ENCODE measurements at regions not wholly inside any gene's neighbourhood (a gene's known extent, or its start where the extent isn't known, plus 50 kb on each side); places are given as distances from the start of the nearest gene placed in this dataset.

DNA sequence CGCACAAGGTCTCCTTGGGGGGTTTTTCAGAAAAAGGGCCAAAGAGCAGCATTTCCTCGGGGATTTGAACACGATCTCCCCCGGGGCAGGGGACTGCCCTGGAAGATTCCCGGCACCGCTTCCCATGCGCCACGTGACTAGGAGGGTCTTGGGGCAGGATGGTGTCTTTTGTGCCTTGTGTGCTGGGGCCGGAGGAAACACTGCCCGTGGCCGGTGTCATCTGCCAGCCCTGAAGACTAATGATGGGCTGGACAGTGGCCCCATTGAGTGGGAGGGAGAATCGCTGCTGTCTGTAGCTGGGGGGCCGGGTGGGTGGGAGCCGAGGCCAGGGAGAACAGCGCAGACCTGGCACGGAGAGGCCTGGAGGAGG, 315.1 kb downstream of the SEC14L1 start:
- DNase-seq (ENCODE audit: low spot score) = no peak
- no peak overlapping the region for H3K4me3 Mint-ChIP-seq
- H3K9me3 Mint-ChIP-seq = no peaks in the 10 kb centered on the region
- ATAC-seq = no peak
- TF ChIP-seq, protein P1, sequence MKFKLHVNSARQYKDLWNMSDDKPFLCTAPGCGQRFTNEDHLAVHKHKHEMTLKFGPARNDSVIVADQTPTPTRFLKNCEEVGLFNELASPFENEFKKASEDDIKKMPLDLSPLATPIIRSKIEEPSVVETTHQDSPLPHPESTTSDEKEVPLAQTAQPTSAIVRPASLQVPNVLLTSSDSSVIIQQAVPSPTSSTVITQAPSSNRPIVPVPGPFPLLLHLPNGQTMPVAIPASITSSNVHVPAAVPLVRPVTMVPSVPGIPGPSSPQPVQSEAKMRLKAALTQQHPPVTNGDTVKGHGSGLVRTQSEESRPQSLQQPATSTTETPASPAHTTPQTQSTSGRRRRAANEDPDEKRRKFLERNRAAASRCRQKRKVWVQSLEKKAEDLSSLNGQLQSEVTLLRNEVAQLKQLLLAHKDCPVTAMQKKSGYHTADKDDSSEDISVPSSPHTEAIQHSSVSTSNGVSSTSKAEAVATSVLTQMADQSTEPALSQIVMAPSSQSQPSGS (CRISPR knock-in tag; IDR thresholded peaks at IDR 0.05; ENCODE audit: borderline replicate concordance, low read depth) = no peak
- TF ChIP-seq, protein P2, sequence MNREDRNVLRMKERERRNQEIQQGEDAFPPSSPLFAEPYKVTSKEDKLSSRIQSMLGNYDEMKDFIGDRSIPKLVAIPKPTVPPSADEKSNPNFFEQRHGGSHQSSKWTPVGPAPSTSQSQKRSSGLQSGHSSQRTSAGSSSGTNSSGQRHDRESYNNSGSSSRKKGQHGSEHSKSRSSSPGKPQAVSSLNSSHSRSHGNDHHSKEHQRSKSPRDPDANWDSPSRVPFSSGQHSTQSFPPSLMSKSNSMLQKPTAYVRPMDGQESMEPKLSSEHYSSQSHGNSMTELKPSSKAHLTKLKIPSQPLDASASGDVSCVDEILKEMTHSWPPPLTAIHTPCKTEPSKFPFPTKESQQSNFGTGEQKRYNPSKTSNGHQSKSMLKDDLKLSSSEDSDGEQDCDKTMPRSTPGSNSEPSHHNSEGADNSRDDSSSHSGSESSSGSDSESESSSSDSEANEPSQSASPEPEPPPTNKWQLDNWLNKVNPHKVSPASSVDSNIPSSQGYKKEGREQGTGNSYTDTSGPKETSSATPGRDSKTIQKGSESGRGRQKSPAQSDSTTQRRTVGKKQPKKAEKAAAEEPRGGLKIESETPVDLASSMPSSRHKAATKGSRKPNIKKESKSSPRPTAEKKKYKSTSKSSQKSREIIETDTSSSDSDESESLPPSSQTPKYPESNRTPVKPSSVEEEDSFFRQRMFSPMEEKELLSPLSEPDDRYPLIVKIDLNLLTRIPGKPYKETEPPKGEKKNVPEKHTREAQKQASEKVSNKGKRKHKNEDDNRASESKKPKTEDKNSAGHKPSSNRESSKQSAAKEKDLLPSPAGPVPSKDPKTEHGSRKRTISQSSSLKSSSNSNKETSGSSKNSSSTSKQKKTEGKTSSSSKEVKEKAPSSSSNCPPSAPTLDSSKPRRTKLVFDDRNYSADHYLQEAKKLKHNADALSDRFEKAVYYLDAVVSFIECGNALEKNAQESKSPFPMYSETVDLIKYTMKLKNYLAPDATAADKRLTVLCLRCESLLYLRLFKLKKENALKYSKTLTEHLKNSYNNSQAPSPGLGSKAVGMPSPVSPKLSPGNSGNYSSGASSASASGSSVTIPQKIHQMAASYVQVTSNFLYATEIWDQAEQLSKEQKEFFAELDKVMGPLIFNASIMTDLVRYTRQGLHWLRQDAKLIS (CRISPR knock-in tag; IDR thresholded peaks at IDR 0.05; ENCODE audit: borderline replicate concordance) = no peak
- no peak for TF ChIP-seq CREB1 (CRISPR knock-in tag; IDR thresholded peaks at IDR 0.05)
- peaks cover 74% of the 10 kb centered on the region for H3K4me1 Mint-ChIP-seq
- H3K36me3 Mint-ChIP-seq = no peaks in the 10 kb centered on the region
- H3K27me3 Mint-ChIP-seq (ENCODE audit: low read depth) = no peaks in the 10 kb centered on the region
- H3K27ac Mint-ChIP-seq = peak overlapping the region; percentile 80
- ChIA-PET POLR2A (interaction anchor here (0.6 kb wide), 1 partner anchor 9 kb away, joined by 3 read pairs; no protein-coding TSS in a partner anchor), CTCF (interaction anchor here (1.4 kb wide), 1 partner anchor 26 kb away, joined by 7 read pairs; no protein-coding TSS in a partner anchor)

DNA sequence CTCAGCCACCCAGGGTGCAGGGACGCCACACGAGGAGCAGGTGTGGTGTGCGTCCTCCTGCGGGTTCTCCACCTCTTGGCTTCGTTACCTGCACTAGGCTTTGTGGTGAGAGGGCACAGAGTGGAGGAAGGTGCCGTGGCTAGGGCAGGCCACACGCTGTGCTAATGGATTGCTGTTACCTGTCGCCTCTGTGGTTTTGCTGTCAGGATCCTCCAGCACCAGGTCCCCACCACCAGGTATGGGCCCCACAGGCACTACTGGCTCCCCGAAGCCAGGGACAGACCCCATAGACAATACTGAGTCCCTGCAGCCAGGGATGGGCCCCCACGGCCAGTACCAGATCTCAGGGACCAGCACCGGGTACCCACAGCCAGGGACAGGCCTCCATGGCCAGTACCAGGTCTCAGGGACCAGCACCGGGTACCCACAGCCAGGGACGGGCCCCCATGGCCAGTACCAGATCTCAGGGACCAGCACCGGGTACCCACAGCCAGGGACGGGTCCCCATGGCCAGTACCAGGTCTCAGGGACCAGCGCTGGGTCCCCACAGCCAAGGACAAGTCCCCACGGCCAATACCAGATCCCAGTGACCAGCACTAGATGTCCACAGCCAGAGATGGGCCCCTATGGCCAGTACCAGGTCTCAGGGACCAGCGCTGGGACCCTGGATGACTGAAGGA, 315.6 kb downstream of the SEC14L1 start:
- TF ChIP-seq ZNF317 (CRISPR knock-in tag; IDR thresholded peaks at IDR 0.05; ENCODE audit: borderline replicate concordance, low read depth) = no peak
- Mint-ChIP-seq H3K4me1 (peaks cover 77% of the 10 kb centered on the region), H3K27ac (no peak overlapping the region), H3K36me3 (no peaks in the 10 kb centered on the region), H3K4me3 (no peak overlapping the region), H3K9me3 (no peaks in the 10 kb centered on the region), H3K27me3 (ENCODE audit: low read depth) (no peaks in the 10 kb centered on the region)
- no peak for DNase-seq (ENCODE audit: low spot score)
- CTCF ChIA-PET = interaction anchor here (0.6 to 1.4 kb wide), 2 partner anchors 26 to 40 kb away, joined by 3 to 7 read pairs; no protein-coding TSS in a partner anchor
- POLR2A ChIA-PET = interaction anchor here (0.6 kb wide), 1 partner anchor 9 kb away, joined by 3 read pairs; no protein-coding TSS in a partner anchor
- no peak for ATAC-seq

DNA sequence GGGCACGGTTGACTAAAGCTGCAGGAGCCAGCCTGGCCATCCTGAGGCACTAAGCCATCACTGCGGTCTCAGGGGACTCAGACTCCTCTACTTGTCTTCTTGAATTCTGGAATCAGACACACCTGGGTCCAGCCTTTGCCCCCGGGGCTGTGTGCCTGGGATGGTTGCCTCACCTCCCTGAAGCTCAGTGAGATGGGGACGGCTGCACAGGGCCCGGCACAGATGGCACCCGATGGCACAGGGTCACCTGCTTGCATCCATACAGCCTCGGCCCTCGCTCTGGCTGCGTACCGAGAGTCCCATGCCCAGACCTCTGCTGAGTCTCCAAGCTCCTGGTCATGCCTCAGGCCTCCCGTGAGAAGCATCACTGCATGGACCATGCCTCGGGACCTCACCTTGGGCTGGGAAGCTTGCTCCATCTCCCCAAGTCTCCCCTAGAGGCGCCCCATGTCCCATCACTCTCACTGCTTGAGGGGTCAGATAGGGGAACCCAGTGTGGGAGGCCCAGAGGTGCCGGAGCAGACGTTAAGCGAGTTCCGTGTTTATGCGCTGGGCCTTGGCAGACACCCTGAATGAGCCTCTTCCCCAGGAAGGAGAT, 316.3 kb downstream of the SEC14L1 start:
- DNase-seq (ENCODE audit: low spot score) (no peak), ATAC-seq (no peak)
- POLR2A ChIA-PET = no interaction called here
- CTCF ChIA-PET = interaction anchor here (0.6 to 1.8 kb wide), 3 partner anchors 27 to 39 kb away, joined by 3 to 7 read pairs (median 6); no protein-coding TSS in a partner anchor
- Mint-ChIP-seq H3K4me1 (peaks cover 80% of the 10 kb centered on the region), H3K27ac (peak overlapping the region; percentile 63; the same call in 1 of the 2 replicates), H3K27me3 (ENCODE audit: low read depth) (no peaks in the 10 kb centered on the region), H3K9me3 (no peaks in the 10 kb centered on the region), H3K4me3 (no peak overlapping the region), H3K36me3 (no peaks in the 10 kb centered on the region)
- TF ChIP-seq CREB1 (CRISPR knock-in tag; IDR thresholded peaks at IDR 0.05) (no peak), SP1 (CRISPR knock-in tag; conservative IDR thresholded peaks at IDR 0.05) (no peak), CBFB (CRISPR knock-in tag; IDR thresholded peaks at IDR 0.05; ENCODE audit: low read depth) (no peak), RELA (CRISPR knock-in tag; IDR thresholded peaks at IDR 0.05; ENCODE audit: borderline replicate concordance) (no peak), TP53 (CRISPR knock-in tag; IDR thresholded peaks at IDR 0.05) (no peak), NR1H2 (CRISPR knock-in tag; IDR thresholded peaks at IDR 0.05) (no peak)
- TF ChIP-seq, protein P3, sequence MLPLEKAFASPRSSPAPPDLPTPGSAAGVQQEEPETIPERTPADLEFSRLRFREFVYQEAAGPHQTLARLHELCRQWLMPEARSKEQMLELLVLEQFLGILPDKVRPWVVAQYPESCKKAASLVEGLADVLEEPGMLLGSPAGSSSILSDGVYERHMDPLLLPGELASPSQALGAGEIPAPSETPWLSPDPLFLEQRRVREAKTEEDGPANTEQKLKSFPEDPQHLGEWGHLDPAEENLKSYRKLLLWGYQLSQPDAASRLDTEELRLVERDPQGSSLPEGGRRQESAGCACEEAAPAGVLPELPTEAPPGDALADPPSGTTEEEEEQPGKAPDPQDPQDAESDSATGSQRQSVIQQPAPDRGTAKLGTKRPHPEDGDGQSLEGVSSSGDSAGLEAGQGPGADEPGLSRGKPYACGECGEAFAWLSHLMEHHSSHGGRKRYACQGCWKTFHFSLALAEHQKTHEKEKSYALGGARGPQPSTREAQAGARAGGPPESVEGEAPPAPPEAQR (CRISPR knock-in tag; IDR thresholded peaks at IDR 0.05) = no peak
- TF ChIP-seq, protein P4, sequence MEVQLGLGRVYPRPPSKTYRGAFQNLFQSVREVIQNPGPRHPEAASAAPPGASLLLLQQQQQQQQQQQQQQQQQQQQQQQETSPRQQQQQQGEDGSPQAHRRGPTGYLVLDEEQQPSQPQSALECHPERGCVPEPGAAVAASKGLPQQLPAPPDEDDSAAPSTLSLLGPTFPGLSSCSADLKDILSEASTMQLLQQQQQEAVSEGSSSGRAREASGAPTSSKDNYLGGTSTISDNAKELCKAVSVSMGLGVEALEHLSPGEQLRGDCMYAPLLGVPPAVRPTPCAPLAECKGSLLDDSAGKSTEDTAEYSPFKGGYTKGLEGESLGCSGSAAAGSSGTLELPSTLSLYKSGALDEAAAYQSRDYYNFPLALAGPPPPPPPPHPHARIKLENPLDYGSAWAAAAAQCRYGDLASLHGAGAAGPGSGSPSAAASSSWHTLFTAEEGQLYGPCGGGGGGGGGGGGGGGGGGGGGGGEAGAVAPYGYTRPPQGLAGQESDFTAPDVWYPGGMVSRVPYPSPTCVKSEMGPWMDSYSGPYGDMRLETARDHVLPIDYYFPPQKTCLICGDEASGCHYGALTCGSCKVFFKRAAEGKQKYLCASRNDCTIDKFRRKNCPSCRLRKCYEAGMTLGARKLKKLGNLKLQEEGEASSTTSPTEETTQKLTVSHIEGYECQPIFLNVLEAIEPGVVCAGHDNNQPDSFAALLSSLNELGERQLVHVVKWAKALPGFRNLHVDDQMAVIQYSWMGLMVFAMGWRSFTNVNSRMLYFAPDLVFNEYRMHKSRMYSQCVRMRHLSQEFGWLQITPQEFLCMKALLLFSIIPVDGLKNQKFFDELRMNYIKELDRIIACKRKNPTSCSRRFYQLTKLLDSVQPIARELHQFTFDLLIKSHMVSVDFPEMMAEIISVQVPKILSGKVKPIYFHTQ (CRISPR knock-in tag; IDR thresholded peaks at IDR 0.05) = no peak
- TF ChIP-seq, protein P5, sequence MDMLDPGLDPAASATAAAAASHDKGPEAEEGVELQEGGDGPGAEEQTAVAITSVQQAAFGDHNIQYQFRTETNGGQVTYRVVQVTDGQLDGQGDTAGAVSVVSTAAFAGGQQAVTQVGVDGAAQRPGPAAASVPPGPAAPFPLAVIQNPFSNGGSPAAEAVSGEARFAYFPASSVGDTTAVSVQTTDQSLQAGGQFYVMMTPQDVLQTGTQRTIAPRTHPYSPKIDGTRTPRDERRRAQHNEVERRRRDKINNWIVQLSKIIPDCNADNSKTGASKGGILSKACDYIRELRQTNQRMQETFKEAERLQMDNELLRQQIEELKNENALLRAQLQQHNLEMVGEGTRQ (CRISPR knock-in tag; IDR thresholded peaks at IDR 0.05) = no peak
- TF ChIP-seq, protein P6, sequence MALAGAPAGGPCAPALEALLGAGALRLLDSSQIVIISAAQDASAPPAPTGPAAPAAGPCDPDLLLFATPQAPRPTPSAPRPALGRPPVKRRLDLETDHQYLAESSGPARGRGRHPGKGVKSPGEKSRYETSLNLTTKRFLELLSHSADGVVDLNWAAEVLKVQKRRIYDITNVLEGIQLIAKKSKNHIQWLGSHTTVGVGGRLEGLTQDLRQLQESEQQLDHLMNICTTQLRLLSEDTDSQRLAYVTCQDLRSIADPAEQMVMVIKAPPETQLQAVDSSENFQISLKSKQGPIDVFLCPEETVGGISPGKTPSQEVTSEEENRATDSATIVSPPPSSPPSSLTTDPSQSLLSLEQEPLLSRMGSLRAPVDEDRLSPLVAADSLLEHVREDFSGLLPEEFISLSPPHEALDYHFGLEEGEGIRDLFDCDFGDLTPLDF (CRISPR knock-in tag; IDR thresholded peaks at IDR 0.05) = no peak
- TF ChIP-seq, protein P1 (CRISPR knock-in tag; IDR thresholded peaks at IDR 0.05; ENCODE audit: borderline replicate concordance, low read depth) = no peak
- TF ChIP-seq, protein P7, sequence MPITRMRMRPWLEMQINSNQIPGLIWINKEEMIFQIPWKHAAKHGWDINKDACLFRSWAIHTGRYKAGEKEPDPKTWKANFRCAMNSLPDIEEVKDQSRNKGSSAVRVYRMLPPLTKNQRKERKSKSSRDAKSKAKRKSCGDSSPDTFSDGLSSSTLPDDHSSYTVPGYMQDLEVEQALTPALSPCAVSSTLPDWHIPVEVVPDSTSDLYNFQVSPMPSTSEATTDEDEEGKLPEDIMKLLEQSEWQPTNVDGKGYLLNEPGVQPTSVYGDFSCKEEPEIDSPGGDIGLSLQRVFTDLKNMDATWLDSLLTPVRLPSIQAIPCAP (CRISPR knock-in tag; IDR thresholded peaks at IDR 0.05) = no peak

All from WTC11 (cell line).